Midbrain (tissue), 1 donor: ENCODE measurements at regions not wholly inside any gene's neighbourhood (a gene's known extent, or its start where the extent isn't known, plus 50 kb on each side); places are given as distances from the start of the nearest gene placed in this dataset.

Experiments used
- DNase-seq: peaks from one replicate; lab custom pipeline; 2025; lab: John Stamatoyannopoulos, UW

- no peak for DNase-seq
Measured at GRCh38 chr2:180058993-180059392, 51.9 kb upstream of the CWC22 start.

GRCh38 chr2:180057706-180058412 is 50.8 kb upstream of the CWC22 start:
- DNase-seq, result no peak
